PC-3 (cell line): ENCODE measurements at regions not wholly inside any gene's neighbourhood (a gene's known extent, or its start where the extent isn't known, plus 50 kb on each side); places are given as distances from the start of the nearest gene placed in this dataset.
"Not testable (repeated sequence)": the region's sequence is repeated elsewhere in the genome, so short reads cannot be mapped to it uniquely, and the experiment has no call there.

ENCODE experiments used
- CTCF ChIP-seq: fragments of 300-600 bp; sonication (generic); conservative IDR thresholded peaks from 2 replicates; pipeline ENCODE4 v1.5.1; 2017; ENCODE audit warnings: antibody characterized with exemption, low read depth, mild to moderate bottlenecking, low read length
- EZH2 ChIP-seq: fragments of 300-600 bp; sonication (generic); IDR thresholded peaks from one replicate; pipeline ENCODE4 v1.6.1; 2017; ENCODE audit warnings: antibody characterized with exemption, mild to moderate bottlenecking, low read length; ENCODE audit not compliant: unreplicated experiment

- TF ChIP-seq EZH2, CTCF: not testable (repeated sequence)
Measured at GRCh38 chr21:6141138-6141474, 4380.3 kb upstream of the TPTE start.
